HCT116 (cell line): ENCODE measurements at regions not wholly inside any gene's neighbourhood (a gene's known extent, or its start where the extent isn't known, plus 50 kb on each side); places are given as distances from the start of the nearest gene placed in this dataset.

Experiments
- ATAC-seq: fragments of 200-7000 bp; cut with Tn5 transposase; 2 replicates; pipeline ENCODE4 v1.9.1; 2020; ENCODE audit warnings: mild to moderate bottlenecking, moderate library complexity
- BruUV-seq: library from RNA; stranded (reverse); fragments of 400-500 nt; replicated peaks from 2 replicates; lab custom pipeline; 2021; lab: Mats Ljungman, UMichigan
- CTCF ChIA-PET: fragments of 300-600 bp; sonication (Branson Sonifier 250); formaldehyde crosslinking; loops from one replicate; lab custom pipeline; 2021; ENCODE audit warnings: antibody characterized with exemption; lab: Charles Lee
- POLR2A ChIA-PET: fragments of 300-600, 350-600 bp; sonication (Branson Sonifier 250); formaldehyde crosslinking; loops from one replicate; lab custom pipeline; 2021; ENCODE audit warnings: antibody characterized with exemption; lab: Charles Lee
- RAD21 ChIA-PET, 2 experiments: fragments of 300-600 bp; sonication (Branson Sonifier 250); formaldehyde crosslinking; loops; one replicate each; lab custom pipeline; 2023; ENCODE audit warnings: low total read pairs in 2 of 2; ENCODE audit not compliant: uncharacterized antibody in 2 of 2, unreplicated experiment in 2 of 2, low non-redundant PET in 1 of 2; lab: Charles Lee
- DNase-seq: peaks from one replicate; pipeline ENCODE4 v3.0.0-alpha.2; 2010; ENCODE audit warnings: low read depth, low spot score
- H2AFZ ChIP-seq: fragments of 200-600 bp; shearing (Covaris generic), sonication (generic); 2 replicates; pipeline ENCODE4 v1.6.1; 2017; ENCODE audit warnings: low read depth, mixed run types, mixed read lengths, antibody characterized with exemption, low read length; ENCODE audit not compliant: poor library complexity, severe bottlenecking
- H3K27ac ChIP-seq: 2 replicates; pipeline ENCODE4 v1.5.1; 2012; ENCODE audit warnings: low read depth, low read length
- H3K27me3 ChIP-seq: fragments of 200-600 bp; sonication (generic); 2 replicates; pipeline ENCODE4 v1.6.1; 2016; ENCODE audit warnings: mixed run types, low read length, mixed read lengths; ENCODE audit not compliant: insufficient read depth
- H3K36me3 ChIP-seq, 2 experiments: fragments of 200-500 bp in 1 of 2; fragments of 200-600 bp in 1 of 2; sonication (Bioruptor generic) in 1 of 2; sonication (generic) in 1 of 2; 2 replicates each; pipeline versions ENCODE4 v1.5.1 to v1.6.1; 2014 to 2016; ENCODE audit warnings: low read length in 2 of 2, inconsistent platforms in 1 of 2, mixed read lengths in 1 of 2, mixed run types in 1 of 2; ENCODE audit not compliant: insufficient read depth in 2 of 2, control insufficient read depth in 1 of 2
- H3K4me1 ChIP-seq, 2 experiments: fragments of 200-600 bp in 1 of 2; sonication (generic) in 1 of 2; 2 replicates each; pipeline versions ENCODE4 v1.5.1 to v1.6.1; 2012 to 2017; ENCODE audit warnings: low read length in 2 of 2, inconsistent platforms in 1 of 2, mild to moderate bottlenecking in 1 of 2, mixed read lengths in 1 of 2, mixed run types in 1 of 2, moderate library complexity in 1 of 2; ENCODE audit not compliant: insufficient read depth in 2 of 2, control insufficient read depth in 1 of 2
- H3K4me2 ChIP-seq: fragments of 200-600 bp; sonication (generic); 2 replicates; pipeline ENCODE4 v1.6.1; 2017; ENCODE audit warnings: mixed run types, low read length, mixed read lengths
- H3K4me3 ChIP-seq, 2 experiments: fragments of 200-600 bp in 1 of 2; sonication (generic) in 1 of 2; replicated peaks in 1 of 2; 2 replicates each; pipeline ENCODE4 v1.5.1; 2011 to 2016; ENCODE audit warnings: low read length in 2 of 2, control low read depth in 1 of 2, low read depth in 1 of 2, mild to moderate bottlenecking in 1 of 2, mixed read lengths in 1 of 2, mixed run types in 1 of 2
- H3K79me2 ChIP-seq: fragments of 200-600 bp; sonication (generic); 2 replicates; pipeline ENCODE4 v1.6.1; 2017; ENCODE audit warnings: mild to moderate bottlenecking, mixed run types, low read length, moderate library complexity, mixed read lengths; ENCODE audit not compliant: insufficient read depth
- H3K9ac ChIP-seq: fragments of 200-600 bp; sonication (generic); 2 replicates; pipeline ENCODE4 v1.6.1; 2016; ENCODE audit warnings: low read length, mixed read lengths
- H3K9me2 ChIP-seq: fragments of 200-600 bp; sonication (generic), shearing (Covaris generic); 2 replicates; pipeline ENCODE4 v1.6.1; 2017; ENCODE audit warnings: mixed run types, mild to moderate bottlenecking, moderate library complexity; ENCODE audit not compliant: insufficient read depth
- H3K9me3 ChIP-seq, 2 experiments: fragments of 200-500 bp in 1 of 2; fragments of 200-600 bp in 1 of 2; sonication (Bioruptor generic) in 1 of 2; sonication (generic) in 1 of 2; 2 replicates each; pipeline ENCODE4 v1.6.1; 2014 to 2017; ENCODE audit warnings: low read length in 2 of 2, mixed read lengths in 2 of 2, inconsistent platforms in 1 of 2, low read depth in 1 of 2, mild to moderate bottlenecking in 1 of 2, mixed run types in 1 of 2, moderate library complexity in 1 of 2; ENCODE audit not compliant: control insufficient read depth in 1 of 2, insufficient read depth in 1 of 2
- H4K20me1 ChIP-seq: fragments of 200-600 bp; sonication (generic), shearing (Covaris generic); 2 replicates; pipeline ENCODE4 v1.6.1; 2017; ENCODE audit warnings: mixed run types, mild to moderate bottlenecking, moderate library complexity; ENCODE audit not compliant: insufficient read depth
- ATF3 ChIP-seq: IDR thresholded peaks from 2 replicates; pipeline ENCODE4 v1.6.1; 2012
- CEBPB ChIP-seq: IDR thresholded peaks from 2 replicates; pipeline ENCODE4 v1.6.1; 2012; ENCODE audit warnings: low read depth
- EGR1 ChIP-seq: IDR thresholded peaks from 2 replicates; pipeline ENCODE4 v1.6.1; 2012; ENCODE audit warnings: low read depth
- ELF1 ChIP-seq: IDR thresholded peaks from 2 replicates; pipeline ENCODE4 v1.6.1; 2012; ENCODE audit warnings: low read depth, borderline replicate concordance
- EZH2phosphoT487 ChIP-seq: fragments of 200-600 bp; IDR thresholded peaks from 2 replicates; pipeline ENCODE4 v1.6.1; 2018; ENCODE audit warnings: antibody characterized with exemption, borderline replicate concordance
- FOSL1 ChIP-seq: IDR thresholded peaks from 2 replicates; pipeline ENCODE4 v1.6.1; 2012; ENCODE audit warnings: low read depth
- MAX ChIP-seq: IDR thresholded peaks from 2 replicates; pipeline ENCODE4 v1.6.1; 2012
- POLR2AphosphoS5 ChIP-seq: IDR thresholded peaks from 2 replicates; pipeline ENCODE4 v1.6.1; 2011; ENCODE audit warnings: mild to moderate bottlenecking, low read depth, low read length, moderate library complexity
- REST ChIP-seq: IDR thresholded peaks from 2 replicates; pipeline ENCODE4 v1.6.1; 2012; ENCODE audit warnings: low read depth
- TCF7L2 ChIP-seq: IDR thresholded peaks from 2 replicates; pipeline ENCODE4 v1.7.0; 2011; ENCODE audit warnings: borderline replicate concordance, inconsistent platforms; ENCODE audit not compliant: insufficient read depth, insufficient read length; ENCODE audit errors: extremely low read depth
- ZBTB33 ChIP-seq: IDR thresholded peaks from 2 replicates; pipeline ENCODE4 v1.6.1; 2011; ENCODE audit warnings: mild to moderate bottlenecking, low read length, moderate library complexity; ENCODE audit not compliant: insufficient replicate concordance; ENCODE audit errors: extremely low read depth
- ZFX ChIP-seq: fragments of 450-650 bp; IDR thresholded peaks from 2 replicates; pipeline ENCODE4 v1.6.1; 2017
- intact Hi-C: fragments of 100-400 bp; cut with micrococcal nuclease; formaldehyde crosslinking; loops from 2 replicates; pipeline ENCODE4 v1.10.0; 2022

- no peak overlapping the region for H3K4me3 ChIP-seq
- H3K27me3 ChIP-seq, result no peaks in the 10 kb centered on the region
- no peak overlapping the region for H3K4me2 ChIP-seq
- no TSS peak for BruUV-seq
- H3K36me3 ChIP-seq, result no peaks in the 10 kb centered on the region
- no peak overlapping the region for H3K9ac ChIP-seq
- no peak for DNase-seq
- H3K9me3 ChIP-seq, result no peaks in the 10 kb centered on the region
- RAD21 ChIA-PET, result no interaction called here
- no peak overlapping the region for H2AFZ ChIP-seq
- intact Hi-C loops, result no loop called here
- ATAC-seq, result peak; percentile 35; the same call in 1 of the 2 replicates
- no peaks in the 10 kb centered on the region for H3K9me2 ChIP-seq
- TF ChIP-seq ZBTB33 (no peak), ZFX (no peak), CEBPB (no peak), EZH2phosphoT487 (no peak), POLR2AphosphoS5 (no peak), ATF3 (no peak), ELF1 (no peak), MAX (no peak), REST (no peak), FOSL1 (no peak), EGR1 (no peak), TCF7L2 (no peak)
- H4K20me1 ChIP-seq, result no peaks in the 10 kb centered on the region
- no peak overlapping the region for H3K27ac ChIP-seq
- H3K79me2 ChIP-seq, result no peaks in the 10 kb centered on the region
- POLR2A ChIA-PET, result no interaction called here
- CTCF ChIA-PET, result interaction anchor here (1.3 kb wide), 1 partner anchor 221 kb away, joined by 3 read pairs; no protein-coding TSS in a partner anchor
- 0 out of 4 replicates have a peak, but pooled peaks cover 0 to 3% of the 10 kb centered on the region in 2 experiments for H3K4me1 ChIP-seq
These were observed 111.8 kb upstream of the CRHR1 start for GRCh38 chr17:45672301-45672700.
